ENCODE measurements at regions not wholly inside any gene's neighbourhood (a gene's known extent, or its start where the extent isn't known, plus 50 kb on each side); places are given as distances from the start of the nearest gene placed in this dataset.

DNA sequence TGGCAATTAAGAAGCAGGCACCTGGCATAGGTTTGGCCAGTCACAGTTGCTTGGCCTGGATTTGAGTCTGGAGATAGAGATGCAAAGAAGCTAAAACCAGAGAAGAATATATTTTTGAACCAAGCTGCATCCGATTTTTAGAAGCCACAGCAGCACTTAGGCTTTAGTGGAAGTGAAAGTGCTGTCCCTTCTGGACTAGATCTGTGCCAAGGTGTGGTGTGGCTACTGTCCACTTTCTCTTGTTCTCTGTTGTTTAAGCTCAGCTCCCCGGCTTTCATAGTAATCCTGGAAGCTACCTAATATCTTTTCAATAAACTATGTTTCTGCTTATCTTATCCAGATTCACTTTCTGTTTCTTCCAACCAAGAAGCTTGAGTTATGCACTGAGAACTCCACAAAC, 183.4 kb upstream of the THRB start:
- H3K36me3 ChIP-seq (ENCODE audit: control insufficient read depth, insufficient read depth, low read length), result no peaks in the 10 kb centered on the region
- DNase-seq (ENCODE audit: low read depth), result no peak
- TF ChIP-seq, protein P1, sequence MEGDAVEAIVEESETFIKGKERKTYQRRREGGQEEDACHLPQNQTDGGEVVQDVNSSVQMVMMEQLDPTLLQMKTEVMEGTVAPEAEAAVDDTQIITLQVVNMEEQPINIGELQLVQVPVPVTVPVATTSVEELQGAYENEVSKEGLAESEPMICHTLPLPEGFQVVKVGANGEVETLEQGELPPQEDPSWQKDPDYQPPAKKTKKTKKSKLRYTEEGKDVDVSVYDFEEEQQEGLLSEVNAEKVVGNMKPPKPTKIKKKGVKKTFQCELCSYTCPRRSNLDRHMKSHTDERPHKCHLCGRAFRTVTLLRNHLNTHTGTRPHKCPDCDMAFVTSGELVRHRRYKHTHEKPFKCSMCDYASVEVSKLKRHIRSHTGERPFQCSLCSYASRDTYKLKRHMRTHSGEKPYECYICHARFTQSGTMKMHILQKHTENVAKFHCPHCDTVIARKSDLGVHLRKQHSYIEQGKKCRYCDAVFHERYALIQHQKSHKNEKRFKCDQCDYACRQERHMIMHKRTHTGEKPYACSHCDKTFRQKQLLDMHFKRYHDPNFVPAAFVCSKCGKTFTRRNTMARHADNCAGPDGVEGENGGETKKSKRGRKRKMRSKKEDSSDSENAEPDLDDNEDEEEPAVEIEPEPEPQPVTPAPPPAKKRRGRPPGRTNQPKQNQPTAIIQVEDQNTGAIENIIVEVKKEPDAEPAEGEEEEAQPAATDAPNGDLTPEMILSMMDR (IDR thresholded peaks at IDR 0.05; ENCODE audit: insufficient read depth, low read length, poor library complexity, severe bottlenecking), result no peak
- no peak overlapping the region for H3K4me3 ChIP-seq (ENCODE audit: low read depth, low read length)
- H3K27me3 ChIP-seq (ENCODE audit: control insufficient read depth, insufficient read depth, low read length), result no peaks in the 10 kb centered on the region

GRCh38 chr3:24678421-24678865, 183.8 kb upstream of the THRB start:
- H3K36me3 ChIP-seq (ENCODE audit: control insufficient read depth, insufficient read depth, low read length), result no peaks in the 10 kb centered on the region
- DNase-seq (ENCODE audit: low read depth), result peak; percentile 92
- H3K4me3 ChIP-seq (ENCODE audit: low read depth, low read length), result no peak overlapping the region
- TF ChIP-seq, protein P1 (IDR thresholded peaks at IDR 0.05; ENCODE audit: insufficient read depth, low read length, poor library complexity, severe bottlenecking), result no peak
- H3K27me3 ChIP-seq (ENCODE audit: control insufficient read depth, insufficient read depth, low read length), result no peaks in the 10 kb centered on the region

DNA sequence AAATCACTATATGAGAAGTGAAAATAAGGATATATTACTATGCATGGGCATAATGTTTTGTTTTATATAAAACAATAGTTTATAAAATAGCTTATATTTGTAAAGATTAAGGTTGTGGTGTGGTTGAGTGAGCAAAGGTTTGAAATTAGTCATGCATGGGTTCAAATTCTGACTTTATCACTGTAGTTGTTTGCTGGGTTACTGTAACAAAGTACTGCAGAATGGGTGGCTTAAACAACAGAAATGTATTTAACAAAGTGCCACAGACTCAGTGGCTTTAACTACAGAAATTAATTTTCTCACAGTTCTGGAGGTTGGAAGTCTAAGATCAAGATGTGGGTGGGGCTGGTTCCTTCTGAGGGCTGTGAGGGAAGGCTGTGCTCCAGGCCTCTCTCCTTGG, 184.8 kb upstream of the THRB start:
- DNase-seq (ENCODE audit: low read depth), result no peak
- TF ChIP-seq, protein P1 (IDR thresholded peaks at IDR 0.05; ENCODE audit: insufficient read depth, low read length, poor library complexity, severe bottlenecking), result no peak
- Histone ChIP-seq H3K4me3 (ENCODE audit: low read depth, low read length) (no peak overlapping the region), H3K27me3 (ENCODE audit: control insufficient read depth, insufficient read depth, low read length) (no peaks in the 10 kb centered on the region), H3K36me3 (ENCODE audit: control insufficient read depth, insufficient read depth, low read length) (no peaks in the 10 kb centered on the region)

DNA sequence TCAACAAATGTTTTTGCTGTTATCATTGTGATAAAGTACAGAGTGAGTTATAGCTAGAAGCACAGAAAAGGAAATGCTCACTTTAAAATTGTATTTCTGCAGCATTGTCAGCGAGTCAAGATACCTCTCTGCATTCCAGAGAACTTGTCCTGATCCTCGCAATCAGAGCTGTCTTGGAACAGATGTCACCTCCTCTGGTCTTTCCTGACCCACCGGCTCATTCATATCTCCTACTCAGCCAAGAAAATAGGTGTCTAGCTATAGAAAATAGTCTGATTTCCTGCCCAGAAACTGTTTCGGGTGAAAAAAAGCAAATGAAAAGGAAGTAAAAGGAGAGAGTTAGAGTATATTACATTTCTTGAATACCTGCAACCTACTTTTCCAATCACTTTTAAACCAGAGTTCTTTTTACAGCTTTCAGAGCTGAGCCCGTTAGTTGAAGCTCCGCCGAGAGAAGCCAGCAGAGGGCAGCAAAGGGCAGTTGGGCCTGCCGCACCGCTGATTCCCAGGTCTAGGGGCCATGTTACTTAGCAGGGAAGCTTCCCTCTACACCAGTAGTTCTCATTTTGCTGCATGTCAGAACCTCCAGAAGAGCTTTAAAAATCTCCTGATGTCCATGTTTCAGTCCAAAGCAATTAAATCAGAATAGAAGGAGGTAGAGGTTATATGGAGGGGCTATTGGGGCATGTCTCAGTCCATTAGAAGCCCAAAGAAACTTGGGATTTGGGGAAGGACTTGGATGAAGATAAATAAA, 185.7 kb upstream of the THRB start:
- no peaks in the 10 kb centered on the region for H3K27me3 ChIP-seq (ENCODE audit: control insufficient read depth, insufficient read depth, low read length)
- no peak overlapping the region for H3K4me3 ChIP-seq (ENCODE audit: low read depth, low read length)
- H3K36me3 ChIP-seq (ENCODE audit: control insufficient read depth, insufficient read depth, low read length), result no peaks in the 10 kb centered on the region
- TF ChIP-seq, protein P1 (IDR thresholded peaks at IDR 0.05; ENCODE audit: insufficient read depth, low read length, poor library complexity, severe bottlenecking), result peak; percentile 90
- no peak for DNase-seq (ENCODE audit: low read depth)

DNA sequence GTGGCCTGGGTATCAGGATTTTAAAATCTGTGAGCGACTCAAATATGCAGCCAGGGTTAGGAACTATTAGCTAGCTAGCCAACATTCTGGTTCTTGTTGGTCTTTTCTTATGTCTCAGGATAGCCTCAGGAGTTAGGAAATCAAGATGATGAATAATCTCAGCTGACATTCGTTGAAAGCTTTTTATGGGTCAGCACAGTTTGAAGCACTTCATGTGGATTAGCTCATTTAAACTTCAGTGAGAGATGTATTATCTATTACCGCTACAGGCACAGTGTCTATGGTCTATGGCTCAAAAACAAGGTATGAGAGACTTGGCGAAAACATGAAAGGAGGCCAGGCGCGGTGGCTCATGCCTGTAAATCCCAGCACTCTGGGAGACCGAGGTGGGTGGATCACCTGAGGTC, 187.5 kb upstream of the THRB start:
- Histone ChIP-seq H3K27me3 (ENCODE audit: control insufficient read depth, insufficient read depth, low read length) (no peaks in the 10 kb centered on the region), H3K4me3 (ENCODE audit: low read depth, low read length) (no peak overlapping the region), H3K36me3 (ENCODE audit: control insufficient read depth, insufficient read depth, low read length) (no peaks in the 10 kb centered on the region)
- TF ChIP-seq, protein P1 (IDR thresholded peaks at IDR 0.05; ENCODE audit: insufficient read depth, low read length, poor library complexity, severe bottlenecking), result no peak
- no peak for DNase-seq (ENCODE audit: low read depth)

DNA sequence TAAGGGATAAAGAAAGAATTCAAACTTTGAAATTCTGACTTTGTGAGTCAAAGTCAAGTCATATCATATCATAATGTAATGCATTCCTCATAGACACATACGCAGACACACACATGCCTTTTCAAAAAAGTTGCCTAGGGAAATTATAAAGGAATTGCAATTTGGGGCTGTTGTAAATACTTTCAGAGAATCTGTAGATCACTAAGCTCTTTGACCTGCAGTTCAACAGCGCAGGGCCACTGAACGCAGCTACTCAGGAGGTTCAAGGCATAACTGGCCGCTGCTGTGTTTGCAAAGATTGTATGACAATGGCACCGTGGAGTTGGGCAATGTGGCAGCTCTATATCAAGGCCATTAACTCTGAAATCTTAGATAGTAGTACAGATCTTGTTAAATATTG, 188.4 kb upstream of the THRB start:
- Histone ChIP-seq H3K27me3 (ENCODE audit: control insufficient read depth, insufficient read depth, low read length) (no peaks in the 10 kb centered on the region), H3K36me3 (ENCODE audit: control insufficient read depth, insufficient read depth, low read length) (no peaks in the 10 kb centered on the region), H3K4me3 (ENCODE audit: low read depth, low read length) (no peak overlapping the region)
- TF ChIP-seq, protein P1 (IDR thresholded peaks at IDR 0.05; ENCODE audit: insufficient read depth, low read length, poor library complexity, severe bottlenecking), result no peak
- no peak for DNase-seq (ENCODE audit: low read depth)
